H1 (cell line): ENCODE measurements at regions not wholly inside any gene's neighbourhood (a gene's known extent, or its start where the extent isn't known, plus 50 kb on each side); places are given as distances from the start of the nearest gene placed in this dataset.

ENCODE experiments used
- CTCF ChIA-PET: fragments of 300-600 bp; sonication (Branson Sonifier 250); formaldehyde crosslinking; loops from one replicate; lab custom pipeline; 2021; ENCODE audit not compliant: partially characterized antibody; lab: Charles Lee
- POLR2A ChIA-PET: fragments of 300-600 bp; sonication (Branson Sonifier 250); formaldehyde crosslinking; loops from one replicate; lab custom pipeline; 2021; ENCODE audit warnings: inconsistent platforms; ENCODE audit not compliant: partially characterized antibody; lab: Charles Lee
- DNase-seq, 2 experiments: peaks; one replicate each; pipeline versions ENCODE4 v3.0.0 to v3.0.0-alpha.2; 2010 to 2022; ENCODE audit warnings: low spot score in 2 of 2, low read depth in 1 of 2, mixed read lengths in 1 of 2
- FAIRE-seq: peaks from 2 replicates; lab custom pipeline; 2011; peaks lifted over from hg19 to GRCh38; lab: Jason Lieb, UNC
- H2AFZ ChIP-seq: 2 replicates; pipeline ENCODE4 v1.8.1; 2012; ENCODE audit warnings: low read length, inconsistent platforms
- H2AK5ac ChIP-seq: 2 replicates; pipeline ENCODE4 v1.6.1; 2013; ENCODE audit warnings: low read depth, low read length
- H2BK120ac ChIP-seq: replicated peaks from 2 replicates; pipeline ENCODE3; 2013; ENCODE audit warnings: low read depth, low read length, inconsistent platforms
- H2BK12ac ChIP-seq: 2 replicates; pipeline ENCODE4 v1.6.1; 2013; ENCODE audit warnings: low read depth, low read length
- H2BK15ac ChIP-seq: 2 replicates; pipeline ENCODE4 v1.6.1; 2013; ENCODE audit warnings: low read length
- H2BK20ac ChIP-seq: 2 replicates; pipeline ENCODE4 v1.6.1; 2013; ENCODE audit warnings: low read length
- H2BK5ac ChIP-seq: 2 replicates; pipeline ENCODE4 v1.6.1; 2013; ENCODE audit warnings: low read depth, low read length
- H3K14ac ChIP-seq: 2 replicates; pipeline ENCODE4 v1.6.1; 2013; ENCODE audit warnings: inconsistent platforms; ENCODE audit not compliant: insufficient read length
- H3K18ac ChIP-seq: 2 replicates; pipeline ENCODE4 v1.6.1; 2013; ENCODE audit warnings: low read length; ENCODE audit errors: extremely low read depth
- H3K23ac ChIP-seq: 2 replicates; pipeline ENCODE4 v1.6.1; 2013; ENCODE audit warnings: inconsistent platforms; ENCODE audit not compliant: insufficient read length
- H3K23me2 ChIP-seq: 2 replicates; pipeline ENCODE4 v1.6.1; 2013; ENCODE audit warnings: low read depth, low read length
- H3K27ac ChIP-seq: 2 replicates; pipeline ENCODE4 v1.6.1; 2011; ENCODE audit warnings: low read depth, low read length, inconsistent platforms
- H3K27me3 ChIP-seq, 4 experiments: replicated peaks in 1 of 4; 1 replicate in 1 of 4; 2 replicates in 3 of 4; pipeline versions ENCODE4 v1.6.1 to v1.8.1; 2011 to 2013; ENCODE audit warnings: low read length in 3 of 4, mild to moderate bottlenecking in 3 of 4, inconsistent platforms in 2 of 4, mixed read lengths in 2 of 4, moderate library complexity in 1 of 4; ENCODE audit not compliant: control insufficient read depth in 3 of 4, insufficient read depth in 3 of 4; ENCODE audit errors: extremely low read depth in 1 of 4
- H3K36me3 ChIP-seq, 4 experiments: 2 replicates each; pipeline versions ENCODE4 v1.6.1 to v1.8.1; 2011 to 2013; ENCODE audit warnings: mild to moderate bottlenecking in 4 of 4, low read length in 3 of 4, moderate library complexity in 2 of 4, control low read depth in 1 of 4, inconsistent platforms in 1 of 4; ENCODE audit not compliant: insufficient read depth in 4 of 4, control insufficient read depth in 2 of 4
- H3K4ac ChIP-seq: replicated peaks from 2 replicates; pipeline ENCODE3; 2013; ENCODE audit warnings: low read length, low read depth, mixed read lengths, inconsistent platforms; ENCODE audit not compliant: insufficient read length
- H3K4me1 ChIP-seq, 4 experiments: replicated peaks in 1 of 4; 1 replicate in 1 of 4; 2 replicates in 3 of 4; pipeline versions ENCODE4 v1.6.1 to v1.8.1; 2011 to 2013; ENCODE audit warnings: low read length in 3 of 4, inconsistent platforms in 2 of 4, mixed read lengths in 1 of 4; ENCODE audit not compliant: insufficient read depth in 4 of 4, control insufficient read depth in 3 of 4
- H3K4me2 ChIP-seq, 2 experiments: 2 replicates each; pipeline versions ENCODE4 v1.6.1 to v1.8.1; 2011 to 2013; ENCODE audit warnings: low read depth in 2 of 2, low read length in 2 of 2, control low read depth in 1 of 2, inconsistent platforms in 1 of 2, mild to moderate bottlenecking in 1 of 2; ENCODE audit not compliant: insufficient read depth in 1 of 2
- H3K4me3 ChIP-seq, 4 experiments: fragments of 200-600, 300-600 bp in 1 of 4; sonication (generic), shearing (Covaris generic), sonication (Bioruptor Twin) in 1 of 4; 2 replicates each; pipeline versions ENCODE4 v1.5.1 to v1.8.1; 2011 to 2016; ENCODE audit warnings: low read length in 4 of 4, low read depth in 3 of 4, control low read depth in 2 of 4, inconsistent platforms in 2 of 4, mild to moderate bottlenecking in 2 of 4, mixed read lengths in 1 of 4, moderate library complexity in 1 of 4; ENCODE audit not compliant: insufficient read depth in 2 of 4; ENCODE audit errors: extremely low read depth in 1 of 4
- H3K56ac ChIP-seq: replicated peaks from 2 replicates; pipeline ENCODE3; 2013; ENCODE audit warnings: low read depth, mild to moderate bottlenecking, mixed read lengths, low read length, inconsistent platforms; ENCODE audit not compliant: insufficient read length
- H3K79me1 ChIP-seq: 2 replicates; pipeline ENCODE4 v1.6.1; 2013; ENCODE audit warnings: low read depth, low read length, control low read depth
- H3K79me2 ChIP-seq, 2 experiments: 2 replicates each; pipeline versions ENCODE4 v1.6.1 to v1.8.1; 2012 to 2013; ENCODE audit warnings: low read length in 2 of 2, mild to moderate bottlenecking in 2 of 2, inconsistent platforms in 1 of 2; ENCODE audit not compliant: insufficient read depth in 2 of 2, control insufficient read depth in 1 of 2
- H3K9ac ChIP-seq, 4 experiments: replicated peaks in 1 of 4; 1 replicate in 1 of 4; 2 replicates in 3 of 4; pipeline versions ENCODE4 v1.6.1 to v1.8.1; 2011 to 2013; ENCODE audit warnings: low read depth in 3 of 4, low read length in 3 of 4, control low read depth in 2 of 4, mild to moderate bottlenecking in 2 of 4, moderate library complexity in 2 of 4, inconsistent platforms in 1 of 4; ENCODE audit errors: extremely low read depth in 1 of 4
- H3K9me3 ChIP-seq, 2 experiments: 2 replicates each; pipeline versions ENCODE4 v1.6.1 to v1.8.1; 2012 to 2013; ENCODE audit warnings: mild to moderate bottlenecking in 2 of 2, moderate library complexity in 2 of 2, control low read depth in 1 of 2, inconsistent platforms in 1 of 2, low read depth in 1 of 2, low read length in 1 of 2, mixed read lengths in 1 of 2; ENCODE audit not compliant: insufficient read depth in 2 of 2
- H4K20me1 ChIP-seq, 2 experiments: replicated peaks in 1 of 2; 2 replicates each; pipeline versions ENCODE3 to v1.8.1; 2011 to 2013; ENCODE audit warnings: inconsistent platforms in 2 of 2, low read length in 2 of 2, mild to moderate bottlenecking in 1 of 2; ENCODE audit not compliant: insufficient read depth in 2 of 2, control insufficient read depth in 1 of 2
- H4K5ac ChIP-seq: 2 replicates; pipeline ENCODE4 v1.6.1; 2013; ENCODE audit warnings: low read length, low read depth, mixed read lengths, inconsistent platforms; ENCODE audit not compliant: insufficient read length
- H4K8ac ChIP-seq: 2 replicates; pipeline ENCODE4 v1.8.0; 2013; ENCODE audit warnings: mild to moderate bottlenecking, moderate library complexity, low read length, inconsistent platforms; ENCODE audit not compliant: insufficient read depth; ENCODE audit errors: extremely low read depth
- H4K91ac ChIP-seq: replicated peaks from 2 replicates; pipeline ENCODE3; 2013; ENCODE audit warnings: low read length, mixed read lengths, inconsistent platforms; ENCODE audit not compliant: insufficient read length
- BACH1 ChIP-seq: IDR thresholded peaks from 2 replicates; pipeline ENCODE4 v1.6.1; 2012; ENCODE audit warnings: low read length, improper control_type of control experiment
- CBX8 ChIP-seq: fragments of 300-800, 300-1000 bp; sonication (generic); IDR thresholded peaks from 2 replicates; pipeline ENCODE4 v1.7.1; 2016; ENCODE audit warnings: low read depth, low read length, borderline replicate concordance
- CHD2 ChIP-seq: IDR thresholded peaks from 2 replicates; pipeline ENCODE4 v1.6.1; 2012; ENCODE audit warnings: low read length, improper control_type of control experiment
- EZH2 ChIP-seq: fragments of 200-600 bp; sonication (generic); IDR thresholded peaks from 2 replicates; pipeline ENCODE4 v1.7.1; 2012; ENCODE audit warnings: low read depth, mild to moderate bottlenecking, moderate library complexity, low read length, inconsistent platforms; ENCODE audit not compliant: severe bottlenecking
- GABPA ChIP-seq: IDR thresholded peaks from 2 replicates; pipeline ENCODE4 v1.6.1; 2011; ENCODE audit warnings: mild to moderate bottlenecking, low read length, moderate library complexity, borderline replicate concordance; ENCODE audit not compliant: insufficient read depth
- JUND ChIP-seq: IDR thresholded peaks from 2 replicates; pipeline ENCODE4 v1.6.1; 2011; ENCODE audit warnings: mild to moderate bottlenecking, improper control_type of control experiment, low read length
- KDM4A ChIP-seq: IDR thresholded peaks from one replicate; pipeline ENCODE4 v1.7.1; 2012; ENCODE audit warnings: low read depth, mild to moderate bottlenecking, moderate library complexity, low read length, inconsistent platforms; ENCODE audit not compliant: severe bottlenecking
- NANOG ChIP-seq: IDR thresholded peaks from 2 replicates; pipeline ENCODE4 v1.6.1; 2011; ENCODE audit warnings: low read length, low read depth, mild to moderate bottlenecking, inconsistent platforms; ENCODE audit not compliant: insufficient read depth, poor library complexity, severe bottlenecking
- NRF1 ChIP-seq: IDR thresholded peaks from 2 replicates; pipeline ENCODE4 v1.6.1; 2011; ENCODE audit warnings: mild to moderate bottlenecking, low read depth, low read length, improper control_type of control experiment
- POU5F1 ChIP-seq: IDR thresholded peaks from 2 replicates; pipeline ENCODE4 v1.6.1; 2011; ENCODE audit warnings: low read depth, mild to moderate bottlenecking, low read length, moderate library complexity
- SUZ12 ChIP-seq: fragments of 200-600 bp; sonication (generic); IDR thresholded peaks from 2 replicates; pipeline ENCODE4 v1.6.1; 2012; ENCODE audit warnings: mild to moderate bottlenecking, inconsistent platforms, low read length, moderate library complexity, mixed read lengths
- TCF12 ChIP-seq: IDR thresholded peaks from 2 replicates; pipeline ENCODE4 v1.6.1; 2011; ENCODE audit warnings: low read depth, mild to moderate bottlenecking, low read length
- TF ChIP-seq, protein P1 (sequence below): IDR thresholded peaks from 2 replicates; pipeline ENCODE4 v1.6.1; 2011; ENCODE audit warnings: low read depth, mild to moderate bottlenecking, low read length; ENCODE audit not compliant: insufficient read depth
- TF ChIP-seq, protein P2 (sequence below): IDR thresholded peaks from 2 replicates; pipeline ENCODE4 v1.6.1; 2012; ENCODE audit warnings: inconsistent platforms

DNA sequence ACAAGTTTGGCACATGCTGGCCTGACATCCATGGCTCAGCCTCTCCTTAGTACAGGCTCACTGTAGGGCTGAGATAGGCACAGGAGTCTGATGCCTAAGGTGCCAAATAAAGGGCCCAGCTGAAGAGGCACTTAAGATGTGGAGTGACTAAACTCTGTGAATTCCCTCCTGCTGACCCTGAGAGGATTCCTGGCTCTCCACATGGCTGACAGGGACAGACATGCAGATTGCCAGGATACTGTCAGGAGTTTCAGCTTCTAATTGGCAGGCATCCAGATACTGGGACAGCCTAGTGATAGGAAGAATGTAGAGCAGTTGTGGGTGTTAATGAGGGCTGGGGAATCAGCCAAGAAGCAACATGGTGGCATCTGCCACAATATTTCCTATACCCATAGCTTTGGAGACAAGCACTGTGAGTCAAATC, 558.7 kb downstream of the INSC start:
- Histone ChIP-seq H3K27ac (no peak overlapping the region), H2BK20ac (no peak overlapping the region), H3K23ac (no peak overlapping the region), H4K20me1 (no peaks in the 10 kb centered on the region), H3K36me3 (no peaks in the 10 kb centered on the region), H3K23me2 (no peaks in the 10 kb centered on the region), H2BK12ac (no peak overlapping the region), H3K4ac (no peak overlapping the region), H4K5ac (no peak overlapping the region), H3K9me3 (peaks cover 0 to 5% of the 10 kb centered on the region in 2 experiments; a peak in 2 of 4 replicates), H3K9ac (no peak overlapping the region), H2BK120ac (no peak overlapping the region), H2BK5ac (no peak overlapping the region), H3K79me1 (no peaks in the 10 kb centered on the region), H2AK5ac (no peak overlapping the region), H4K8ac (no peak overlapping the region), H3K27me3 (no peaks in the 10 kb centered on the region), H2AFZ (no peak overlapping the region), H3K4me2 (no peak overlapping the region), H3K14ac (no peak overlapping the region), H4K91ac (no peak overlapping the region), H3K4me3 (no peak overlapping the region), H3K56ac (no peak overlapping the region), H3K4me1 (no peaks in the 10 kb centered on the region; a peak in 1 of 7 replicates), H3K79me2 (no peaks in the 10 kb centered on the region), H3K18ac (no peak overlapping the region), H2BK15ac (no peak overlapping the region)
- ChIA-PET CTCF (interaction anchor here (0.9 to 1.2 kb wide), 2 partner anchors 23 to 154 kb away, joined by 3 read pairs; no protein-coding TSS in a partner anchor), POLR2A (no interaction called here)
- FAIRE-seq = no peak
- no peak for DNase-seq
- TF ChIP-seq SUZ12 (no peak), TCF12 (no peak), CBX8 (no peak), NRF1 (no peak), NANOG (no peak), CHD2 (no peak), POU5F1 (no peak), KDM4A (no peak), GABPA (no peak), BACH1 (no peak), EZH2 (no peak), JUND (no peak)
- TF ChIP-seq, protein P1, sequence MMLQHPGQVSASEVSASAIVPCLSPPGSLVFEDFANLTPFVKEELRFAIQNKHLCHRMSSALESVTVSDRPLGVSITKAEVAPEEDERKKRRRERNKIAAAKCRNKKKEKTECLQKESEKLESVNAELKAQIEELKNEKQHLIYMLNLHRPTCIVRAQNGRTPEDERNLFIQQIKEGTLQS = no peak
- TF ChIP-seq, protein P2, sequence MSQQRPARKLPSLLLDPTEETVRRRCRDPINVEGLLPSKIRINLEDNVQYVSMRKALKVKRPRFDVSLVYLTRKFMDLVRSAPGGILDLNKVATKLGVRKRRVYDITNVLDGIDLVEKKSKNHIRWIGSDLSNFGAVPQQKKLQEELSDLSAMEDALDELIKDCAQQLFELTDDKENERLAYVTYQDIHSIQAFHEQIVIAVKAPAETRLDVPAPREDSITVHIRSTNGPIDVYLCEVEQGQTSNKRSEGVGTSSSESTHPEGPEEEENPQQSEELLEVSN = no peak
